ENCODE measurements at regions not wholly inside any gene's neighbourhood (a gene's known extent, or its start where the extent isn't known, plus 50 kb on each side); places are given as distances from the start of the nearest gene placed in this dataset.
"Not testable (repeated sequence)": the region's sequence is repeated elsewhere in the genome, so short reads cannot be mapped to it uniquely, and the experiment has no call there.

DNA sequence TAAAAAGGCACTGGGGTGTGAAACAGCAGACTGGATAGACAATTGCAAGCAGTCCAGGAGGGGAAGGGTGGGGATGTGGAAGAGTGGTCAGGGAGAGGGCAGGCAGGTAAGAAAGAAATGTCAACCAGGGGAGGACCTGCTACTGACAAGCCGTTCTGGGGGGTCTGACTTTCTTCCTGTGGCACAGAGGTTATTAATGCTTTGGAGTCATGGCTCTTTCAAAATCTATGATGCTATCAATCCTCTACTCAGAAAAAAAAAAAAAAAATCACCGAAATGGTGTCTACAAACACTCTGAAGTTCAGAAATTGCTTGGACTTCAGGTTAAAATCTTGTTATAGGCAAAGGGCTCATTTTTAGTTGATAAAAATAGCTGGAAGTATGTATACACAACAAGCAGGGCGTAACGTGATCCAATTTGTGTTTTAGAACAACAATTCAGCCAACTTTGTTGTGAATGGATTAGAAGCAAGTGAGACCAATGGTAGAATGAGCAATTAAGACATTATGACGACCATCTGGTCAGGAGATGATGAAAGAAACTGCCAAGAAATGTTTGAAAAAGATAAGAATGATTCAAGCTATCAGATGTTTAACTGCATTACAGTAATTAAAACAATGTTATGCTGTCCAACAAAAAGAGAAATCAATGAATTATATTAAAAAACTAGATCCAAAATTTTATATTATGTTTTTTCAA lies 255.2 kb downstream of the DEPDC1B start:
- WGBS, 2 donors: 62% methylated on average over 5 of the region's 5 CpGs
- DNase-seq (ENCODE audit: low spot score in 2 of 2): no peak
- intact Hi-C loops (cut with DNase I; ENCODE audit: low total_unique reads): no loop called here
- TF ChIP-seq POLR2A (IDR thresholded peaks at IDR 0.05): no peak
- TF ChIP-seq, protein P1, sequence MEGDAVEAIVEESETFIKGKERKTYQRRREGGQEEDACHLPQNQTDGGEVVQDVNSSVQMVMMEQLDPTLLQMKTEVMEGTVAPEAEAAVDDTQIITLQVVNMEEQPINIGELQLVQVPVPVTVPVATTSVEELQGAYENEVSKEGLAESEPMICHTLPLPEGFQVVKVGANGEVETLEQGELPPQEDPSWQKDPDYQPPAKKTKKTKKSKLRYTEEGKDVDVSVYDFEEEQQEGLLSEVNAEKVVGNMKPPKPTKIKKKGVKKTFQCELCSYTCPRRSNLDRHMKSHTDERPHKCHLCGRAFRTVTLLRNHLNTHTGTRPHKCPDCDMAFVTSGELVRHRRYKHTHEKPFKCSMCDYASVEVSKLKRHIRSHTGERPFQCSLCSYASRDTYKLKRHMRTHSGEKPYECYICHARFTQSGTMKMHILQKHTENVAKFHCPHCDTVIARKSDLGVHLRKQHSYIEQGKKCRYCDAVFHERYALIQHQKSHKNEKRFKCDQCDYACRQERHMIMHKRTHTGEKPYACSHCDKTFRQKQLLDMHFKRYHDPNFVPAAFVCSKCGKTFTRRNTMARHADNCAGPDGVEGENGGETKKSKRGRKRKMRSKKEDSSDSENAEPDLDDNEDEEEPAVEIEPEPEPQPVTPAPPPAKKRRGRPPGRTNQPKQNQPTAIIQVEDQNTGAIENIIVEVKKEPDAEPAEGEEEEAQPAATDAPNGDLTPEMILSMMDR (IDR thresholded peaks at IDR 0.05): no peak
- H3K4me3 ChIP-seq (ENCODE audit: low read depth, poor library complexity, severe bottlenecking): no peak overlapping the region

DNA sequence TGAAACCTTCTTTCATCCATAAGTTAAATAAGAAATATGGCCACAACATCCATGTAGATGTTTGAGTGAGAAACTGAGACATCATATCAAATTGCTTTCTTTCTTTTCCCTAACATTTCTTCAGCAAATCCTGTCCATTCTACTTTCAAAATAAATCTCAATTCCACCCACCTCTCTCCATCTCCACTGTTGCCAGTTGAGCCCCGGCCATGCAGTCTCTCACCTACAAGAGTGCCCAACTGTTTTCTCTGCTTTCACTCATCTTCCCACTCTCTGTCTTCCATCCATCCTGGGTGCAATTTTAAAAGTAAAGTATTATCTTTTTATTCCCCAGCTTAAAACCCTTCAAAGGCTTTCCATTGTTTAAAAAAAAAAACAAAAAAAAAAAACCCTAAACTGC lies 260.4 kb downstream of the DEPDC1B start:
- no peak overlapping the region for H3K4me3 ChIP-seq (ENCODE audit: low read depth, poor library complexity, severe bottlenecking)
- WGBS, 2 donors: 97% methylated on average over 1 of the region's 1 CpG
- no peak for TF ChIP-seq POLR2A (IDR thresholded peaks at IDR 0.05)
- TF ChIP-seq, protein P1 (IDR thresholded peaks at IDR 0.05): no peak
- intact Hi-C loops (cut with DNase I; ENCODE audit: low total_unique reads): no loop called here
- DNase-seq (ENCODE audit: low spot score in 2 of 2): no peak

DNA sequence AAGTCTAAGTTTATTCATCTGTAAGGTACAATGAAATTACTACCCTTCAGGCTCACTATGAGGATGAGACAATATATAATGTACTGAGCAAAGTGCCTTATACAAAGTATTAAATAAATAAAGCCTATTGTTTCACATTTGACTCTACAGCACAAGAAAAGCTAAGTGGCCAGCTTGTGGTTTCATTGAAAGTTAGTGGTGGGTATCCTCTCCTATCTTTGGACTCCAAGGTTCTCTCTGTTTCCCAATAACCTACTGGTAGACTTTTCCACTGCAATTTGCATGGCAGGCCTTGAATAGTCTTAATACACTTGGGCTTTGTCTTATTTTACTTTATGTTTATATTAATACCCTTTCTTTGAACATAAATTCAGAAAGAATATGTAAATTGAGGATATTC lies 262.7 kb downstream of the DEPDC1B start:
- TF ChIP-seq, protein P1 (IDR thresholded peaks at IDR 0.05): no peak
- no peak for TF ChIP-seq POLR2A (IDR thresholded peaks at IDR 0.05)
- DNase-seq (ENCODE audit: low spot score in 2 of 2): no peak
- intact Hi-C loops (cut with DNase I; ENCODE audit: low total_unique reads): no loop called here
- no peak overlapping the region for H3K4me3 ChIP-seq (ENCODE audit: low read depth, poor library complexity, severe bottlenecking)

DNA sequence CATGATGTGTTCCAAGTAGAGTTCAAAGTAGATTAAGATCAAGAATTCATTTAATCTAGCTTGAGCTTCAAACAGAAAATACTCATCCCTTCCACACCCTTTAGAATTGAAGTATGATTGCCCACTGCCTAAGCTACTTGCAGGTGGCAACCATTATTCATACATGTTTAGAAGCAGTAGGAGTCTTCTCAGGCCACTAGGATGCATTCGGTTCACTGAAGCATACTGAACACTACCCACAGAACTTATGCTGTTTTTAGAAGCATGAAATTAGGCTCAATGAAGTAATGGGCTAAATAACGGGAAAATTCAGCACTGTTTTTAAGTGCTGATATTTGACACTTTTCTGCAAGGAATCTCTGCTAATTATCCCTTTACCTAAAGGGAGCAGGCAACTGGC lies 263.4 kb downstream of the DEPDC1B start:
- no peak for DNase-seq (ENCODE audit: low spot score in 2 of 2)

DNA sequence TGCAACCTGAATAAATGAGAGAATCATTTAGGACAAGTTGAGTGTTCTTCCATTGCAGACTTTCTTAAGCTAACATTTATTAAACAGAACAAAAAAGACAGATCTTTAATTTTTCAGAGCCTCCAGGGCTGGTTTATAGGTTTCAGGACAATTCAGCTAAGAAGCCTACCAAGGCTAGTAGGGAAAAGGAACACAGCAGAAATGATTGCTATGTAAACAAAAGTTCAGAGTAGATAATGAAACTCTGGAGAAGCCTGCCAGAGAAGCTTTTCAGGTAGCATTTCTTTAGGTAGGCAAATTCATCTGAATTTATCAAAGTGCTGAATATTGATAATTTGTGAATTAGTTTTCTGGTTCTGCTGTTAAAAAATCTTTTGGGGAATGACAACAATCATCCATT lies 264.2 kb downstream of the DEPDC1B start:
- no peak overlapping the region for H3K4me3 ChIP-seq (ENCODE audit: low read depth, poor library complexity, severe bottlenecking)
- no peak for DNase-seq (ENCODE audit: low spot score in 2 of 2)
- intact Hi-C loops (cut with DNase I; ENCODE audit: low total_unique reads): no loop called here
- no peak for TF ChIP-seq POLR2A (IDR thresholded peaks at IDR 0.05)
- TF ChIP-seq, protein P1 (IDR thresholded peaks at IDR 0.05): no peak

More for the DNA sequence above, 263.4 kb downstream of the DEPDC1B start:
- H3K4me3 ChIP-seq (ENCODE audit: low read depth, poor library complexity, severe bottlenecking): no peak overlapping the region
- intact Hi-C loops (cut with DNase I; ENCODE audit: low total_unique reads): no loop called here
- TF ChIP-seq, protein P1 (IDR thresholded peaks at IDR 0.05): no peak
- TF ChIP-seq POLR2A (IDR thresholded peaks at IDR 0.05): no peak
- WGBS, 2 donors: 69 to 76% methylated on average over 2 of the region's 2 CpGs

DNA sequence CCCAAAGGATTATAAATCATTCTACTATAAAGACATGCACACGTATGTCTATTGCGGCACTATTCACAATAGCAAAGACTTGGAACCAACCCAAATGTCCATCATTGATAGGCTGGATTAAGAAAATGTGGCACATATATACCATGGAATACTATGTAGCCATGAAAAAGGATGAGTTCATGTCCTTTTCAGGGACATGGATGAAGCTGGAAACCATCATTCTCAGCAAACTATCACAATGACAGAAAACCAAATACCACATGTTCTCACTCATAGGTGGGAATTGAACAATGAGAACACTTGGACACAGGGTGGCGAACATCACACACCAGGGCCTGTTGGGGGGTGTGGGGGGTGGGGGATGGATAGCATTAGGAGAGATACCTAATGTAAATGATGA lies 273.8 kb downstream of the DEPDC1B start:
- WGBS, 2 donors: 97 to 99% methylated on average over 3 of the region's 3 CpGs
- DNase-seq (ENCODE audit: low spot score in 2 of 2); H3K4me3 ChIP-seq (ENCODE audit: low read depth, poor library complexity, severe bottlenecking); intact Hi-C loops (cut with DNase I; ENCODE audit: low total_unique reads): not testable (repeated sequence)

DNA sequence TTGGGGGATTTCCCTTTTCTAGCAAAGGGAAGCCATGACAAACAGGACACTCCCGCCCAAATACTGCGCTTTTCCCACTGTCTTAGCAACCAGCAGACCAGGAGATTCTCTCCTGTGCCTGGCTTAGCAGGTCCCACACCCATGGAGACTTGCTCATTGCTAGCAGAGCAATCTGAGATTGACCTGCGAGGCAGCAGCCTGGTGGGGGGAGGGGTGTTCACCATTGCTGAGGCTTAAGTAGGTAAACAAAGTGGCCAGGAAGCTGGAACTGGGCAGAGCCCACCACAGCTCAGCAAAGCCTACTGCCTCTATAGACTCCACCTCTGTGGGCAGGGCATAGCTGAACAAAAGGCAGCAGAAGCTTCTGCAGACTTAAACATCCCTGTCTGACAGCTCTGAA lies 279.2 kb downstream of the DEPDC1B start:
- intact Hi-C loops (cut with DNase I; ENCODE audit: low total_unique reads); DNase-seq (ENCODE audit: low spot score in 2 of 2); H3K4me3 ChIP-seq (ENCODE audit: low read depth, poor library complexity, severe bottlenecking): not testable (repeated sequence)
- 90% methylated on average over 3 of the region's 3 CpGs for WGBS, 2 donors
